ENCODE measurements at regions not wholly inside any gene's neighbourhood (a gene's known extent, or its start where the extent isn't known, plus 50 kb on each side); places are given as distances from the start of the nearest gene placed in this dataset.
"Not testable (repeated sequence)": the region's sequence is repeated elsewhere in the genome, so short reads cannot be mapped to it uniquely, and the experiment has no call there.

GRCh38 chr15:26082221-26083109, 219.3 kb upstream of the ATP10A start:
- DNase-seq (ENCODE audit: low read depth) = peak; percentile 96

- DNase-seq (ENCODE audit: low read depth) = no peak
Observed at GRCh38 chr15:26081758-26082220, 218.7 kb upstream of the ATP10A start.

GRCh38 chr15:26075770-26076169, 212.6 kb upstream of the ATP10A start:
- no peak for DNase-seq (ENCODE audit: low read depth)

- DNase-seq (ENCODE audit: low read depth) = no peak
Observed at GRCh38 chr15:26073430-26074333, 210.6 kb upstream of the ATP10A start.

- peak; percentile 81 for DNase-seq (ENCODE audit: low read depth)
Observed at GRCh38 chr15:26070095-26070532, 207.0 kb upstream of the ATP10A start.

- DNase-seq (ENCODE audit: low read depth) = no peak
Observed at GRCh38 chr15:26069231-26069641, 206.1 kb upstream of the ATP10A start.

GRCh38 chr15:26066896-26067295, 203.8 kb upstream of the ATP10A start:
- no peak for DNase-seq (ENCODE audit: low read depth)

- no peak for DNase-seq (ENCODE audit: low read depth)
Observed at GRCh38 chr15:26065723-26066122, 202.6 kb upstream of the ATP10A start.

GRCh38 chr15:26061248-26061647, 198.1 kb upstream of the ATP10A start:
- DNase-seq (ENCODE audit: low read depth) = no peak

- DNase-seq (ENCODE audit: low read depth) = not testable (repeated sequence)
Observed at GRCh38 chr15:26056766-26057165, 193.6 kb upstream of the ATP10A start.

GRCh38 chr15:26051761-26052675, 188.9 kb upstream of the ATP10A start:
- DNase-seq (ENCODE audit: low read depth) = peak; percentile 13

GRCh38 chr15:26050984-26051383, 187.9 kb upstream of the ATP10A start:
- DNase-seq (ENCODE audit: low read depth) = no peak

GRCh38 chr15:26049900-26050657, 187.0 kb upstream of the ATP10A start:
- no peak for DNase-seq (ENCODE audit: low read depth)

- DNase-seq (ENCODE audit: low read depth) = no peak
Observed at GRCh38 chr15:26048669-26049068, 185.5 kb upstream of the ATP10A start.

- no peak for DNase-seq (ENCODE audit: low read depth)
Observed at GRCh38 chr15:26045516-26045915, 182.4 kb upstream of the ATP10A start.

GRCh38 chr15:26043018-26043417, 179.9 kb upstream of the ATP10A start:
- DNase-seq (ENCODE audit: low read depth) = no peak

GRCh38 chr15:26038693-26039092, 175.6 kb upstream of the ATP10A start:
- DNase-seq (ENCODE audit: low read depth) = peak; percentile 5

- peak; percentile 1 for DNase-seq (ENCODE audit: low read depth)
Observed at GRCh38 chr15:26037369-26037768, 174.2 kb upstream of the ATP10A start.

- no peak for DNase-seq (ENCODE audit: low read depth)
Observed at GRCh38 chr15:26033493-26033892, 170.4 kb upstream of the ATP10A start.

Data from myocyte (in vitro differentiated cells).